HG02610 (cell line): ENCODE measurements at regions not wholly inside any gene's neighbourhood (a gene's known extent, or its start where the extent isn't known, plus 50 kb on each side); places are given as distances from the start of the nearest gene placed in this dataset.

ENCODE experiments used
- ATAC-seq: cut with Tn5 transposase; IDR thresholded peaks from one replicate; pipeline ENCODE4 v1.9.1; 2021; ENCODE audit warnings: mild to moderate bottlenecking, moderate library complexity; ENCODE audit not compliant: unreplicated experiment

DNA sequence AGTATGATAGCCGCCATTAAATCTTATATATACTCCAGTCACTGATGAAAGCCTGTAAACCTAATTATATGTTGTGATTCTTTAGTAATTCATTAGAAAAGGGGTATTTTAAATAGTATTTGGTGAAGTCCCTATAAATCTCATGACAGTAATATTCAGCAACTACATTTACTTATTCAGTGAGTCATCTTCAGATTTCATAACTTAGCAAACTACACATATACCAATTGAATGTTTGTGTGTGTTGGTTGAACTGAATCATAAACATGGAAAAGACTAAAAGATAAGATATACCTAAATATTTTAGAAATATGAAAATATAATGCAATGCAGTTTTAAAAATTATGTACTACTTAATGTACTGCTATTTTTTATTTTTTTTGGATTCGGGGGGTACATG lies 1050.4 kb downstream of the MAT2B start:
- ATAC-seq, result no peak

- no peak for ATAC-seq
Observed at GRCh38 chr5:164560216-164560615, 1054.8 kb downstream of the MAT2B start.

DNA sequence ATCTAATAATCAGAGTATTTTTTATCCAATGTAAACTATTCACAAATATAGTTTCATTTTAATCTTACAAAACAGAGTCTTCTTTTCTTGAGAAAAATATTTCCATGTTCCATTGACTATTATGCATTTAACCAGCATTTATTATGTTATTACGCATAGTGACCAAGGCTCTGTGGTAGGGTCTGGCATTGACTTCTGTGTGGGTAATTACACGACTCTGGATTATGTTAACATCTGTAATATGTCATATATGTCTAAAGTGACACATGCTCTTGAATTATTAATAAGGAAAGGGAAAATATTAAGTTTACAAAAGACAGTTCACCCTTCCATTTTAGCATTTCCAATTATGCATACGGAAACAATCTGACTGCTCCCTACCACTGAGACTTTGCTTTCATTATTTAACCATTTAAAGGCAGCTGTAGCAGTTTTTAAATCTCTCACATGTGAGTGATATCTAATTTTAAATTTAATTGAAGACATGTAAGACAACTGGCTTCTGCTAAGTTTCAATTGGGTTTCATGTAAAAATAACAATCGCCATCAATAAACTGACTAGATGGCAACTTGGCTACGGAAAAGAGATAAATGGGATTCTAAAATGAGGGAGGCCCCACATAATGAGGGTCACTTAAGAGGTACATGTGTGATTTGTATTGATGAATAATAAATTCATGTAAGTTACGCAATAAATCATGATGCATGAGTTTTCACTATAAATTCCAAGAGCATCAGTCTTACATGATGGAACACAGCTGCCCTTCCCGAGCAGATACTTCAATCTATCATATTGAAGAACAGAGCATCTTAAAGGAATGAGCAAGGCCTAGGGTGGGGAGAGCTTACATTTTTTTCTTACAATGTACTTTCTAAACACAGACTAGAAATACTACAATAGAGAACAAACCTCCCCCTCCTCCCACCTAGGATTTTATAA lies 1056.8 kb downstream of the MAT2B start:
- no peak for ATAC-seq

DNA sequence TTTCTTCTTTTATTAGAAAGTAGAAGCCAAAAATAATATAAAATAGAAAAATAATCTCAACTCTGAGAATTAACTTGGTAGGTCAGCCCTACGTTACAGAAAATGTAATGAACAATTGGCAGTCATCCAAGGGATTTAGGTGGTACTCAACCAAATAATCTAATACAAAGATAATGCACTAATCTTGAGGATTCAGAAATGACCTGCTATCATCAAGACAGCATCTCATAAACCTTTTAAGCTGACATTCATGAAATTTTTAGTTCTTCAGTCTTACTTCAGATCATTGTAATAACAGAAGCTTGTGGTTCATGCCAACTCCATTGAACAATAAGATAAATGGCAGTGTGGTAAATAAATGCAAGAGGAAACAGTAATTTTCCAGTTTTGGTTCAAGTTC lies 1058.0 kb downstream of the MAT2B start:
- ATAC-seq, result no peak

DNA sequence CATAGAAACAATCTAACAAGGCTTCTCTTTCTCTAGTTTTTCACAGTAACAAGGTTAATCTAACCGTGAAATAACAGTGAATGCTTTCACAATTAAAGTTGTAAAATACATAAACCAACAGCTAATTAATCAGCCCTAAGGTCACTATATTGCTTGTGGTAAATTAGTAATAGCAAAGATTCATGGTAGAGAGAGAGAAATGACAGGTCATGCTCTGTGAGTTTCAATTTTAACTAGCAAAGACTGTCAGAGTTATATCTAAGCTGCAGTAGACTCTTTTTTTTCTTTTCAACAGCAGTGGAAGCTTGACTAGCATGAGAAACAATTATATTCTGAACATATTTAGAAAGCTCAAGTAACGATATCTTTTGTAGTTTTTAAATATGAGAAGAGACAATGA lies 1068.0 kb downstream of the MAT2B start:
- ATAC-seq, result no peak

DNA sequence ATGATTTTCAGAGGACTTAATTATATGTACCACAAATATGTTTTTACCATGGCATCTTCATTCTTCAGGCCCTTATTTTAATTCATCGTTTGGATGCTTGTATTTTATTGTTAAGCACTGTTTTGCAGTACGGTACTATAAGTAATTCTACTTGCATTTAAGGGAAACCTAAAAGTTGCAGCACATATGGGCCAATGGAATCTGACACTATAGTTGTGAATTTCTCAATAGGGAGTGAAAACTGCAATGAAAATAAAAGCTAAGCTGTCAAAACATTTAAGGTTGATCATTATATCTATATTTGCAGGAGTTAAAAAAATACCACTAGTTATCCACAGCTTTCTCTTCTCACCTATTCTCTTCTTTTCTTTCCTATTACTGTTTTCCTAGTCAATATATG lies 1071.8 kb downstream of the MAT2B start:
- no peak for ATAC-seq

GRCh38 chr5:164577742-164578141 lies 1072.3 kb downstream of the MAT2B start:
- no peak for ATAC-seq

DNA sequence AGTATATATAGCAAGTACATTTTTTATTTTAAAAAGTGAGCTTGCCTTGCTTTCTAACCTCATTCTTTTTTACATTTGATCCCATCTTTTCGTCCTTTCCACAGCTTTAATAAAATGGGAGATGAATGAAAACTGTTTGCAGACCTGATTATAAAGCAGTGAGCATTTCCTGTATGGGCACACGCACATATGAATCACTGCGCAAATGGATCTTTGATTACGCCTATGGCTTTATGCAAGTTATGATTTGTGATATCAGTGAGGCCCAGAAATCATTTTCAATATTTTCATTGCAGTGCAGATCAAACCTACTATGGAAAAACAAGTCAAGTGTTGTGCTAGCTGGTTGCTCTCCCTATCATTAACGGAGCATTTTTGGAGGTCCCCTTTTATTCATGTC lies 1073.0 kb downstream of the MAT2B start:
- ATAC-seq, result no peak

DNA sequence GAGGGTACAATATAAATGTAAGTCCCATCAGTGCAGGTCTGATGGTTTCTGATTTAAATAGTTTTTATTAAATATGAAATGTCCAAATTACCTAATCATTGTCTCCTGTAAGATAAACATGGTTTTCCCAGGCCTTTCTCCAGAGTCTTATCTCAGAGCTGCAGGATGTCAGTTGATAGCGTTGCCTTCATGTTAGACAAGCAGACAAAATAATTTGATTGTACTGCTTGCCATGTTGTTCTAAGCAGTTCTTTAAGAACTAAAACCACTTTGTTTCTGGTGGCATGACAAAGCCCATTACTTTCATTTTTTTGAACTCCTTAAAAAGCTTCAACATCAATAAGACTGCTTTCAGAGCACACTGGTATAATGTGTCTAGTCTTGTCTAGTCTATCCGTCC lies 1073.5 kb downstream of the MAT2B start:
- no peak for ATAC-seq

- ATAC-seq, result no peak
Observed at GRCh38 chr5:164580155-164580554, 1074.7 kb downstream of the MAT2B start.

- ATAC-seq, result no peak
Observed at GRCh38 chr5:164581889-164582288, 1076.5 kb downstream of the MAT2B start.

- no peak for ATAC-seq
Observed at GRCh38 chr5:164593982-164594381, 1088.6 kb downstream of the MAT2B start.

DNA sequence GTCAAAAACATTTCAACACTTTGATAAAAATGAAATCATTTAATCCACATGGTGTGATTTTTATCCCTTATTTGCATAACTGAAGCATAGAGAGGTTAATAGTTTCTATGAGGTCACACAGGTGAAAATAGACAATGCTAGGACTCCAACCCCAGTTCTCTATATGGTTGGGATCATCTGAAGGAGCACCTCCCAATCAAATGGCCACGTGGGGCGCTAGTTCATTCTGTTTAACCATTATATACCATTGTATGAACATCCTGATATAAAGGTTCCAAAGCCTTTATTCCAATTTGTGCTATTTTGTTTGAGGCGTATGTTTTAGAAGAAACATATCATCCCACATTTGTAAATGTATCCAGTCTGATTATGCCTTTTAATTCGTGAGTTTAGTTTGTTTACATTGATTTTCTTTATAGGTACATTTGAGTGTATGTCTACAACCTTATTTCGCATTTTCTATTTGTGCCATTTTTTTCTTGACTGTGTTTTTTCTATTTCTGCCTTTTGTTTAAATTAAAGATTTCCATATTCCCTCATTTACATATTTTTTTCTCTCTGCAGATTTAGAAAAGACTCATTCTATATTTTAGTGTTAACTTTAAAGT lies 1092.0 kb downstream of the MAT2B start:
- peak; percentile 84 for ATAC-seq

GRCh38 chr5:164600274-164600673 lies 1094.9 kb downstream of the MAT2B start:
- ATAC-seq, result no peak

- ATAC-seq, result no peak
Observed at GRCh38 chr5:164600929-164601535, 1095.6 kb downstream of the MAT2B start.

GRCh38 chr5:164608507-164608906 lies 1103.1 kb downstream of the MAT2B start:
- no peak for ATAC-seq

GRCh38 chr5:164610374-164610773 lies 1105.0 kb downstream of the MAT2B start:
- ATAC-seq, result no peak

DNA sequence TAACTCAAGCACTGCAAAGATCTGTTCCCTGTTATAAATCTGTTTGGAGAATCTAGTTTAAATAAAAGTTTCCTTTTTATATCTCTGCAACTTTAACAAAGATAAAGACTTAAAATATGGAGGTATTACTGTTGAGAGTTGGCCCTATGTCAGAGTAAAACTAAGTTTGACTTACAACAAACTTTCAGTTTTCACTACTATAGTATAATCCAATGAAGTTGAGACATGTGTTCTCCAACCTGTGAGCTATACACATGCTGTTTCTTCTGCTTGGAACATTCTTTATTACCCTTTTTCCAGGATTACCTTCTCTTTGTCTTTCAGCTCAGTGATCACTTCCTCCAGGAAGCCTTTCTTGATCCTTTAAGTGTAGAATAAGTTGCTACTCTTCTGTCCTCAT lies 1109.3 kb downstream of the MAT2B start:
- ATAC-seq, result no peak

DNA sequence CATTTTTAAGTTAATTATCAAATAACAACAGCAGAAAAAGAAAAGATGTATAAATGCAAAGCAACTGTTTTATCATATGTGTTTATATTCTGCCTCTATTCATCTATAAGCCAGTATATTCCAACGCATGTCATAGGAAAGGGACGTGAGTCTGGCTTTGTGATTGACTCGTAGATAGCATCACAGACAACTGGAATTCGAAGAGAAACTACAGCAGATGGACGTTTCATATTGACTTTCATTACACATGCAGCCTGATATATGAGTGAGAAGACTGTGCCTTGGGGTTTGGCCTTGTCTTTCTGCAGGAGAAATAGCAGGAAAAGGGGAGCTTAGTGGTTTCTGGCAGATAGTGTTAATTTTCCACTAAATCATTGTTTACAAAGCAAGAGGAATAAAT lies 1111.9 kb downstream of the MAT2B start:
- no peak for ATAC-seq

GRCh38 chr5:164627021-164627420 lies 1121.6 kb downstream of the MAT2B start:
- no peak for ATAC-seq

DNA sequence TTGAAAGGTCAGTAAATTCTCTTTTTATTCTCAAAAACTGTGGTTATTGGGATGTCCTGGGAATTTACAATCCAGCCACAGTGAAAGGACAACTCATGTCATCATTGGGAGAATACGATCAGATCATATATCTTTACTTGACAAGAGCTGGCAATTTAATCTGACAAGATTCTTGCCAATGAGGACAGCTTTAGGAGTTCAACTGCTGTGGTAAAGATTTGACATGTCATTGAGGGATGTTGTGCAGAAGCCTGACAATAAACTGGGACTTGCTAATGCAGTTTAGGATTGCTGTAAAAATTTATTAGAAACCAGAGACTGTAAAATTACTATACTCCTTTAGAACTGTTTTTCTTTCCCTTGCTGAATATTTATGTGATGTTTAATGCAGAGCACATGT lies 1131.0 kb downstream of the MAT2B start:
- no peak for ATAC-seq

DNA sequence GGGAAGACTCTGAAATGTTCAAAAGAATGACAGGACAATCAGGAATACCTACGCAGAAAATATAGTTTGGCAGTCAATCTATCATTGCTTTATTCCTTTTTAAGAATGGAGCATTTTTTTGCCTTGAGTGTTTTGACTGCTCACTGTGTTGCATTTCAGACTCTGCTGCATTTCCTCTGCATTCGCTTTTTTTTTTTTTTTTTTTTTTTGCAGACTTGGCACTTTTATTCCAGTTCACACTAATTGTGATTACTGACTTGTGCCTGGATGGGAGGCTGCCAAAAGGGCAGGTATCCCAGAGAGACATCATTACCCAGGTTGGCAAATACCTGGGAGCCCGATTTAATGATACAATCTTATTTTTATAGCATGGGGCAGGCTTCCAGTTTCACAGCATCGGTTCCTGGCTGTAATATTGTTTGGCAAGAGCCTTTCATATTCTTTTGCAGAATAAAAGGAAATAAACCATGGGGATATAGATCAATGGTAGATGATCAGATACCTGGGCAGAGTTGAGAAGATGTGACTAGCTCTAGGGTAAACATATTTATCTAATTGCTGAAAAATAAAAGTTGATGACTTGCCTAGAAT lies 1132.6 kb downstream of the MAT2B start:
- ATAC-seq, result no peak
